ENCODE measurements at regions not wholly inside any gene's neighbourhood (a gene's known extent, or its start where the extent isn't known, plus 50 kb on each side); places are given as distances from the start of the nearest gene placed in this dataset.
"Not testable (repeated sequence)": the region's sequence is repeated elsewhere in the genome, so short reads cannot be mapped to it uniquely, and the experiment has no call there.

DNA sequence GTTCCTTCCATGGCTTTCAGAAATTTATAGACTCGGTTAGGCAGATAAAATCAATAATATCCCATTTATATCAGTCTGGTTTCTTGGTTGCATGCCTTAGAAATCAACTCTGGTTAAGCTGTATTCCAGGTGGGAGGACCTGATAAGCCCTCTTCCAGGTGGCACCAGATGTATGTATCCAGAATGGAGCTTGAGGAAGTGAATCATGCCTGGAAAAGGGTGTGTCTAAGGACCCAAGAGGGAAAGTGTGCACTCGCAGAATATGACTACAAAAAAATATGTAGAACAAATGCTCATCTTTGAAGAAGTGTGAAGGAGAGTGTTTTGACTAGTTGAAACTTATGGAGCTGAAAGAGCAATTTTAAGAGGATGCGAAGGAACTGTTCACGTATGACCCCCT is 184.5 kb upstream of the IRF2BP2 start:
- not testable (repeated sequence) for DNase-seq (ENCODE audit: low spot score)

GRCh38 chr1:234793924-234794323 is 183.9 kb upstream of the IRF2BP2 start:
- not testable (repeated sequence) for DNase-seq (ENCODE audit: low spot score)

DNA sequence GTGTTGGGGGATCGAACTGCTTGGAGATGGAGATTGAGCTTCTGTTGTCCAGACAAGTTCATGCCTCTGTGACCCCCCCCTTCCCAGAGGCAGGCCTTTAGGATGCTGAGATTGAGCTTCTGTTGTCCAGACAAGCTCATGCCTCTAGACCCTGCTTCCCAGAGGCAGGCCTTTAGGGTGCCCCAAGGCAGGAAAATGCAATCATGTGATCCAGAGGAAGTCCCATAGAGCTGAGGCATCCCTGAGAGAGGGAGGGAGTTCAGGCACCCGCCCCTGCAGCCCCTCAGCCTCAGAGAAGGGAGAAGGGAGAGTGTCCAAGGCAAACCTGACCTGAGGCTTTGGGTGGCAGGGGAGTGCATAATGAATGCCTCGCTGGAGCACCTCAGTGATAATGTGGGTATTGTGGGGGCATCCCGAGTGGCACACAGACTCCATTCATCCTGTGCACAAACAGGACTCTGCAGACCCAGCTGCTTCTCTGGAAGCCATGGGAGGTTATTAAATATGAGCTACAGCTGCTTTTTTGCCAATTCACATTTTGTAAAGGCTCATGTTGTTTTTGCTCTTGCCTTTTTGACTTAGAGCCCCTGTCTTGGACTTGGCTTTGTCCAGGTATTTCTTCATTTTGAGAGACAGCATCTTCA is 182.4 kb upstream of the IRF2BP2 start:
- not testable (repeated sequence) for DNase-seq (ENCODE audit: low spot score)

GRCh38 chr1:234791615-234792014 is 181.6 kb upstream of the IRF2BP2 start:
- DNase-seq (ENCODE audit: low spot score), result not testable (repeated sequence)

- not testable (repeated sequence) for DNase-seq (ENCODE audit: low spot score)
These were observed 180.4 kb upstream of the IRF2BP2 start for GRCh38 chr1:234790333-234790732.

GRCh38 chr1:234787011-234787584 is 177.1 kb upstream of the IRF2BP2 start:
- DNase-seq (ENCODE audit: low spot score), result not testable (repeated sequence)

- not testable (repeated sequence) for DNase-seq (ENCODE audit: low spot score)
These were observed 175.9 kb upstream of the IRF2BP2 start for GRCh38 chr1:234785922-234786321.

DNA sequence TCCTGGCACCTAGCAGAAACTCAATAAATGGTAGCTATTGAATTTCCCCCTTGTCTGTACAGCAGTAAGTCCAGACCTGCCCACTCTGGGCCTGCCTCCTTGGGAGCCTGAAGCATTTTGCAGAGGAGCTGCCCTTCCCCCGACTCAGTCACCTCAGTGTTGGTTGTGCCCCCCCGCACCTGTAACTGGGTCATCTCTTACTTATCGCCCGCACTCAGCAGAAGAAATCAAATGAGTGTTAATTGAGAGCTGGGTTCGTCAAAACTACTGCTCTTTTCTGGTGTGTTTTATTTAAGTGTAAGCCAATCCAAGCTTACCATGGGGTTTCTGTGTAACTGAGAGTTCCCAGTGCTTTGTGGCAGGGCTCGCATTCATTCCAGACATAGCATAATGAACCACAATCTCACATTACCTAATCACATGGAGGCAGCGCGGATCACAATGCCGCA is 175.5 kb upstream of the IRF2BP2 start:
- DNase-seq (ENCODE audit: low spot score), result not testable (repeated sequence)

GRCh38 chr1:234784108-234784507 is 174.1 kb upstream of the IRF2BP2 start:
- not testable (repeated sequence) for DNase-seq (ENCODE audit: low spot score)

- no peak for DNase-seq (ENCODE audit: low spot score)
These were observed 172.8 kb upstream of the IRF2BP2 start for GRCh38 chr1:234782791-234783190.

DNA sequence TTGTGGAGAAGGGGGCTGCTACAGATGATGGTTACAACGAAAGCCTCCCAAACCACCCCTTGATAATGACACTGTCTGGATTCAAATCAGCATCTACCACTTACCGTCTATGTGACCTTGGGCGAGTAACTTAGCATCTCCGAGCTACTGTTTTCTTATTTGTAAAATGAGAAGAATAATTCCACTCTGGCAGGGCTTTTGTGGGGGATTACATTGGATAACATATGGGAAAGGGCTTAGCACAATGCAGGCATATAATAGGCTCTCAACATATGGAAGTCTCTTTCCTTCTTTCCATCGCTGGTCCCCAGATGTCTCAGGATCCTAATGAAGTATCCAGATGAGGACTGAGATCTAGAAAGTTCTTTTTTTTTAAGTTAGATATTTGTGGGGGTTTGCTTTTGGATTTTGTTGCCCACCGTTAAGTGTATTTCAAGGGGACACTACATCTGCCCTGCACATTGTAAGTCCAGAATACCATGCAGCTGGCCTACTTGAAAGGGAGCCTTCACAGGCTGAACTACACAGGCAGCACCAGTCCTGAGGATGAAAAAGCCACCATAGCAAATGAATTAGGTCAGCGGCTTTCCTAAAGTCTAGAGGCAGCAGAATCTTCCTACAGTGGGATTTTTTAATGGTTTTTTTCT is 172.2 kb upstream of the IRF2BP2 start:
- DNase-seq (ENCODE audit: low spot score), result no peak

- DNase-seq (ENCODE audit: low spot score), result no peak
These were observed 171.5 kb upstream of the IRF2BP2 start for GRCh38 chr1:234781241-234782065.

DNA sequence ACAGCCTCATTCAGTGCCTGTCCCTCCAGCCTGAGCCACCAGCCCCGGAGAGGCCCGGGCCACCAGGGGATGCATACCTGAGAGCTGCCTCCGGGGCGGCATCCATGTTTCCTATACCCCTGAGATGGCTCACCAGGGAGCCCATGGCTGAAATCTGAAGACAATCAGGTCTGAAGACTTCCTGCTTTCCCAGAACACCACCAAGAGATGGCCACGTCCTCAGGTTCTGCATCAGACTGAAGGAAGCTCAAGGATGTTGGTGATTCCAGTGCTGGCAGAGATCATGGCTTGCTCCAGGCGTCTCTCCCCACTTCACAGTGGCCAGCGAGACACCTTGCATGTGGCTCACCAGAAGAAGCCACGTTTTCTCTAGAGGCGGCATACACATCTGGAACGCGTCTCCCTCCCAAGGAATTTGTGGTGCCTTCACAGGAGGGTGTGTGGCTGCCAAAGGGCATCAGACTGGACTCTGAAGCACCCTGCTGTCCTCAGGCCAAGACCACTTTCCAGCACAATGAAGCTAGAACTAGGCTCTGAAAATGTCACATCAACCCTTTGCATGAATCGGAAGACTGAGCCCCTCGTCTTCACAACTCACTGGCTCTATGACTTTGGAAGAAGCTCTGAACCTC is 170.7 kb upstream of the IRF2BP2 start:
- no peak for DNase-seq (ENCODE audit: low spot score)

- no peak for DNase-seq (ENCODE audit: low spot score)
These were observed 170.1 kb upstream of the IRF2BP2 start for GRCh38 chr1:234780112-234780511.

DNA sequence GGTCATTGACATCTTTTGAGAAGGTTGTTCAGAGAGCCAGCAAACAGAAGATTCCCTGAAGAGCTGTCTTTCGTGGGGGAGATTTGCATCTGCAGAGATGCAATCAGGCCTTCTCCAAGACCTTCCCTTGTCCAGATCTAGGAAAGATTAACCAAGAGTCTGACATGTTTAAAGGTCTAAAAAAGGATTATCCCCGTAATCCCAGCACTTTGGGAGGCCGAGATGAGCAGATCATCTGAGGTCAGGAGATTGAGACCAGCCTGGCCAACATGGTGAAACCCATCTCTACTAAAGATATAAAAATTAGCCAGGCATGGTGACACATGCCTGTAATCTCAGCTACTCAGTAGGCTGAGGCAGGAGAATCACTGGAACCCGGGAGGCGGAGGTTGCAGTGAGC is 169.6 kb upstream of the IRF2BP2 start:
- DNase-seq (ENCODE audit: low spot score), result not testable (repeated sequence)

- DNase-seq (ENCODE audit: low spot score), result no peak
These were observed 169.2 kb upstream of the IRF2BP2 start for GRCh38 chr1:234779160-234779538.

DNA sequence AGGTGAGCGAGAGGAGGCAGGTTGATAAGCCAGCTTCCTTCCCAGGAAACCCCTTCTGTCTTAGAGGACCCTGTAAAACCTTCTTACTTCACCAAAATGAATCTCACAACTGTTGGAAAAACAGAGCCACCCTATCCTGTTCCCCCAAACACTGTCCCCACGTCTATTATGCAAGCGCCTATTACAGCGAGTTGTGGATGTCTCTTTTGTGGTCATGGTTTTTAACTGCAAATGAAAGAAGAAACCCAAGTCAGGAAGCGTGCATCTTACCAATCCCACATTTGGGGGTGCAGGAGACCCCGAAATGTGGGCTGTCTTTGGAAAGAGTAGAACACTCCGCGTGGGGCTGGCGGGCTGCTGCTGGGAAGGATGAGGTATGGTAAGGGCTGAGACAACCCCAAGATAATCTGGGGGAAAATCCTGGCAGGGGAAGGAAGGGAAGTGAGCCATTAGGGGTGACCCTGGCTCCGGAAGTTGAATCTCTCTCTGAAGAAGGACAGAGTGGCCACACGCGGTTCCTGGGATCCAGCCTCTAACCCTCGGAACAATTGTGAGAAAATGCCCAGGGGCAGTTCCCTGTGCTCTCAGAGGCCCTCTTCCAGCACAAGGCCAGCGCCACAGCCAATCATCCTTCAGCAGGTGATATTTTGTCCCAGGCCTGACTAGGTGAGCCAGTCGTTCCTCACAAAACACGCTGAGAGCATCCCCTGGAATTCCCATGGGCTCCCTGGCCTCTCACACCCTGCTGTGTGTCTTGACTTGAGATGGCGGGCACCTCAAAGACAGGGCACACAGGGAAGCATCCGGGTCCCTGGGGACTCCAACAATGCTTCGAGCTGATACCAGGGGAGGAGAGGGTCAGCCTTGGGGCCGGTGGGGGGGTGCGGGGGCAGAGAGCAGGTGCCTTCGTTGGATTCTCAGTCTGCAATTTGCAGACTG is 168.5 kb upstream of the IRF2BP2 start:
- DNase-seq (ENCODE audit: low spot score), result no peak

- DNase-seq (ENCODE audit: low spot score), result no peak
These were observed 167.9 kb upstream of the IRF2BP2 start for GRCh38 chr1:234777856-234778220.

GRCh38 chr1:234776876-234777855 is 167.2 kb upstream of the IRF2BP2 start:
- no peak for DNase-seq (ENCODE audit: low spot score)

All from kidney capillary endothelial cell (primary cell).